HG02885 (cell line): ENCODE measurements at regions not wholly inside any gene's neighbourhood (a gene's known extent, or its start where the extent isn't known, plus 50 kb on each side); places are given as distances from the start of the nearest gene placed in this dataset.
"Not testable (repeated sequence)": the region's sequence is repeated elsewhere in the genome, so short reads cannot be mapped to it uniquely, and the experiment has no call there.

Experiments
- ATAC-seq: cut with Tn5 transposase; IDR thresholded peaks from one replicate; pipeline ENCODE4 v1.9.1; 2021; ENCODE audit warnings: mild to moderate bottlenecking; ENCODE audit not compliant: unreplicated experiment, poor library complexity

DNA sequence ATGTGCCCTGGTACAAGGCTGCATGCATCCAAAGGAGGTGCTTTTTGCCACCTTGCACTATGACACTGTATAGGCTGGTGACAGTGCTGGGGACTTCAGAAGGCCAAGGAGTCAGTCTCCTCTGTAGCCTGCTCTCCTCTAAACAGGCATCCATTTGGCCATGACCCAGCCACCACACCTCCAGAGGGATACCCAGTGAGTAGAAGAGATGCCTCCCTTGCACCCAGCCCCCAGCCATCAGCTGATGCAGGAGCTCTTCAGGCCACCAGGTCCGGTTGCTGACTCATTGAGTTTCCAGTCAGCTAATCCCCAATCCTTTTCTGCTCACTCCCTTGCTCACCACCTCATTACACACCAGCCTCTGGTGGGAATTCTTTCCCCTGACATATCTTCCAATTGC is 99.8 kb downstream of the PJA1 start:
- no peak for ATAC-seq

DNA sequence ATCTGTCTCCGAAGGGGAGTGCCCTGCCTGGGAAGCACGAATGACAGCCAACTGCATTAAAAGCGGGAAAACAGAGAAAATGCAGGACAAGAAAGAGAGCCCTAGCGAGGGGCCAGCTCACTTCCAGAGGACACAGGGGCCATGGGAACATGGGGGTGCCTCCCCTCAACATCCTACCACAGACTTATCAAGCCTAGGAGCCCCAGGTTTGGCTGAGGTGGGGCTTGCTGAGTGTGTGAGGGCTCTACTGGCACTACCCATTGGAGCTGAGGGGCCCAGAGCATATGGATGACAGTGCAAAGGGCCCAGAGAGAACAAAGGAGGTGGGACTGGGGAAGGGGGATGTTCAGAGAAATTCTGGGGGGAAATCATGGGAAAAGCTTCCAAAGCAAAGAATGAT is 101.8 kb downstream of the PJA1 start:
- ATAC-seq: no peak

GRCh38 chrX:69062493-69062892 is 102.8 kb downstream of the PJA1 start:
- ATAC-seq: no peak

DNA sequence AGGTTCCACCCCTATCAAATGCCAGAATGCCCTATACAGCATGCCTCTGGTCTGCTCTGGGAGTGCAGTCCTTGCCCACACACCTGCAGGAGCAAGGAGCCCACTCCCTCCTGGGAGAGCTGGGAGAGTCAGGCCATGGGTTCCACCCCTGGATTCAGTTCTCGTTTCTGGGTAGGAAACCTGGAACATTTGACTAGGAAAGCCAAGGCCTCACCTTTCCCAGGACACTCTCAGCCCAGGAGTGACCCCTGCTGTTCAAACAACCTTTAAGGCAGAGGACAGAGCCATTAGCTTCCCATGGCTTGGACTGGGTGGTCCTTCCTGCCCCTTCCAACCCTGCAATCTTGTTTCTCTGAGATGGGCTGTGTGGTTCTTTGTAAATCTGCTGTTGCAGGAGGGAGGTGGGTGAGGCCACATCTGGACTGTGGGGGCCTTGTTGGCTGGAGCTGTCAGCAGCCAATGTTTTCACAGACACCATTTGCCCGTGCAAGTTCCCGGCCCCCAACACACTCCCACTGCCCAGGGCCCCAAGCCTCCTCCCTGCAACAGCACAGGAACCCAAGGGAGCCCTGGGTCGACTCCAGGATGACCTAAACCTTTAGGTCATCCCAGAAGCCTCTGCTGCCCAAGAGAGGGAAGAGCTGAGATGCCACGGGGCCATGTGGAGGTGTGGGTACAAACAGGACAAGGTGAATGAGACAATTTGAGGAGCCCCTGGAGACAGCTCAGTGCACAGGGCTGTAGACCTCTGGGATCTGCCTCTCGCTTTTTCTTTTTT is 104.4 kb downstream of the PJA1 start:
- ATAC-seq: no peak

DNA sequence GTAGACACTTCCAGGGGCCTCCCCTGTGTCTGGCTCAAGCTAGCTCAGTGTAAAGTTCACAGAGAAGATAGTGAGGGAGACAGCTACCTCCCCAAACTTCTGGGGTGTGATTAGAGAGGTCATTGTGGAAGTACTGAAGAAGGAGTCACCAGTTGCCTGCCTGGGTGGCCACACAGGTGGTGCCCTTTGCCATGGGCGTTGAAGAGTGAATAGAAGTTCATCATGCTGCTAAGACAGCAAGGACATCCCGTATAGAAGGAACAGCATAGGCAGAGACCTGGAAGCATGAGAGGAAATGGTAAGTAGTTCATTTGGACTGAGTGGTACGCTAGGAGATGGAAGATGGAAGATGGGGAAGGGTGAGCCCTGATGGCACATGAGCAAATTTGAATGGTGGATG is 110.1 kb downstream of the PJA1 start:
- no peak for ATAC-seq

DNA sequence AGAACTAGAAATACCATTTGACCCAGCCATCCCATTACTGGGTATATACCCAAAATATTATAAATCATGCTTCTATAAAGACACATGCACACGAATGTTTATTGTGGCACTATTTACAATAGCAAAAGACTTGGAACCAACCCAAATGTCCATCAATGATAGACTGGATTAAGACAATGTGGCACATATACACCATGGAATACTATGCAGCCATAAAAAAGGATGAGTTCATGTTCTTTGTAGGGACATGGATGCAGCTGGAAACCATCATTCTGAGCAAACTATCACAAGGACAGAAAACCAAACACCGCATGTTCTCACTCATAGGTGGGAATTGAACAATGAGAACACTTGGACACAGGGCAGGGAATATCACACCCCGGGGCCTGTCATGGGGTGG is 110.8 kb downstream of the PJA1 start:
- not testable (repeated sequence) for ATAC-seq

DNA sequence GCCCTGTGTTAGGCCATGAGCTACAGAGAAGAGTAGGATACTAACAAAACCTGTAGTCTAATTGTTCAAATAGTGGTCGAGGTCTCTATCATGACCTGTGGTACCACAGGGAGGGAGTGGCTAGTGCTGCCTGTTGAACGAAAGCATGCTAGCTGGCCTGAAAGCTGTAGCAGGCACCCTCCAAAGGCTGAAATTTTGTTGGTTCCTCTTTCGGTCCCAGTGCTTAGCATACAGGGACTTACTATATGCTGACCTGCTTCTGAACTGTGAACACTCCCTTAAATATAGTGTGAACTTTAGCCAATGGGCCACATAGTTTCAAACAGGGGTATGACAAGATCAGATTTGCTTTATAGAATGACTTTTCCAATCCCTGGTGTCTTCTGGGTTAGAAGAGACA is 113.4 kb downstream of the PJA1 start:
- no peak for ATAC-seq

DNA sequence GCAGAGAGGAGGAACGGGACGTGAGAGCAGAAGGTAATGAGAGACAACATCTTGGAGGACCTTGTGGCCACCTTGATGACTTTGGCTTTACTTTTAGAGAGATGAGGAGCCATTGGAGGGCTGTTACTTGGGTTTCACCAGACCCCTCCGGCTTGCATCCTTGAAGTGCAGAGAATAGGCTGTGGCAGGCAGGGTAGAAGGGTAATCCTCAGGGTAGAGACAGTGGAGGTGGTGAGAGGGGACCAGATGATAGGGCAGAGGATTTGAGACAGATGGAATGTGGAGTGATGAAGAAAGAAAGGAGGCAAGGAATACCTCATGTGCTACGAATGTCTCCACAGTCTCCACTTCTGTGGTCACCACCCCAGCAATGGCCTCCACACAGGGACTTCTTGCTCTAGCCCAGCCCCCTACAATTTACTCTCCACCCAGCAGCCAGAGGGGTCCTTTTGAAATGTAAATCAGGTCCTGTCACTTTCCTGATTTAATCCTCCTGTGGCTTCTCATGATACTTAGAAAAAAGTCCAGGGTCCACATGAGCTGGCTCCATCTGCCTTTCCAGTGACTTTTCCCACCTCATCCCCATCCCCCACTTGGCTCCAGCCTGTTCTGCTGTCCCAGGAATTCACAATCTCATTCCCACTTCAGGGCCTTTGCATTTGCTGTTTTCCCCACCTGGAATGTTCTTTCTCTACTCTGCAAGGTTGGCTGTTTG is 115.0 kb downstream of the PJA1 start:
- no peak for ATAC-seq

GRCh38 chrX:69046996-69047490 is 118.2 kb downstream of the PJA1 start:
- no peak for ATAC-seq

DNA sequence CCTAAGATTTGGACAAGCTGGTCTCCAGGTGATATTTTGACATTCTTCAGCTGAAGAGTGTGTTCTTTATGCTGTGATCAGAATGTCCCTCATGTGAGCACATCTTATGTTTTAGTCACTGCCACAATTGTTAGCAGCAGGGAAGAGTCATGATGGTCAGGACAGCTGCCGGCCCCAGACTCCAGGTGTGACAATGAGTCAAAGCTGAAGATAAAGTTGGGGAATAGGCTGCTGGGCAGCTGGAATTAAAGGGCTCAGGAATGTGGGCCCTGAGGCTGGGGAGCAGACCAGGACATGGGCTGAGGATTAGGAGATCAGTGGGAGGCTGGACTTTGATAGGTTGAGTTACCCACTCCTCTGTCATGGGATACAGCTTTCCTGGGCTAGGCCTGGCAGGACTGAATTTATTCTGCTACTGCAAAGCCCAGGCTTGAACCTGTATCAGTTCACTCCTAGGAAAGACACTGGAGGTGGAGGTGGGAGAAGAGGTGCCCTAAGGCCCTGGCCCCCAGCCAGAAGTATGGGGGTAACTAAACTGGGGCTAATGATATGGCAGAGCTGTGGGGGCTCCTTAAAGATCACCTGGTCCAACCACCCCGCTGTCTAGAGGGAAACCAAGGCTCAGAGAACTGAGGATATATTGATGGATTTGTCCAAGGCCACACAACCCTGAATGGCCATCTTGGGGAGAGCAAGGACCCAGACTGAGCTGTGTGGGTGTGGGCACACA is 119.5 kb downstream of the PJA1 start:
- ATAC-seq: no peak

DNA sequence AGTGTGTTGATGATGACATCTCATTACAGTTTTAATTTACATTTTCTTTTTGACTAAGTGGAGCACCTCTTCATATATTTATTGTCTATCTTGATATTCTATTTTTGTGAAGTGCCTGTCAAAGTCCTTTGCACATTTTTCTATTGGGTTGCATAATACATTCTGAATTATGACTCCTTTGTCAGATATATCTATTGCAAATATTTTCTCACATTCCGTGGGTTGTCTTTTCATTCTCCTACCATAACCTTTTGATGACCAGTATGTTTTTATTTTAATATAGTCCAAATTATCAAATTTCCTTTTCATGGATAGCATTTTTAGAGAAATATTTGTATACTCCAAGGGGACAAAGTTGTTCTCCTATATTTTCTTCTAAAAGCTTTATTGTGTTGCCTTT is 126.4 kb downstream of the PJA1 start:
- no peak for ATAC-seq

GRCh38 chrX:69038188-69038587 is 127.1 kb downstream of the PJA1 start:
- ATAC-seq: no peak

DNA sequence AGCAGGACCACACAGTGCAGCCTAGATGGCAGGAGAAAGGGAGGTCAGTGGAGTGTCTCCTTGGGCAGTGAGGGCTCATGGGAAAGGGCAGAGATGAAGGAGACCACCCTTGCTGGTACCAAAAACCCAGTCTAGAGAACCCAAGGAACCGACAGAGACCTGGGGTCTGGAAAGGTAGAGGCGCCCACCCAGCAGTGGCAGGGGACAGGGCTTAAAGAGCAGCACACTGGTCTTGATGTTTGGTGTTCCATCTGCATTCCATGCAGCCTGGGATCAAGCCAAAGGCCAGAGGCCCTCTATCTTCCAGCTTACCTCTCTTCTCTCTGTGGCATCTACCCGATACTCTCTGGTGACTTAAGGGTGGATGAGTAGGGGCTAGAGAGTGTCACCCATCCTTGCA is 127.5 kb downstream of the PJA1 start:
- ATAC-seq: no peak

- no peak for ATAC-seq
These were observed 128.3 kb downstream of the PJA1 start for GRCh38 chrX:69036674-69037573.

GRCh38 chrX:69034451-69034850 is 130.8 kb downstream of the PJA1 start:
- ATAC-seq: no peak

- no peak for ATAC-seq
These were observed 131.3 kb downstream of the PJA1 start for GRCh38 chrX:69033936-69034335.

DNA sequence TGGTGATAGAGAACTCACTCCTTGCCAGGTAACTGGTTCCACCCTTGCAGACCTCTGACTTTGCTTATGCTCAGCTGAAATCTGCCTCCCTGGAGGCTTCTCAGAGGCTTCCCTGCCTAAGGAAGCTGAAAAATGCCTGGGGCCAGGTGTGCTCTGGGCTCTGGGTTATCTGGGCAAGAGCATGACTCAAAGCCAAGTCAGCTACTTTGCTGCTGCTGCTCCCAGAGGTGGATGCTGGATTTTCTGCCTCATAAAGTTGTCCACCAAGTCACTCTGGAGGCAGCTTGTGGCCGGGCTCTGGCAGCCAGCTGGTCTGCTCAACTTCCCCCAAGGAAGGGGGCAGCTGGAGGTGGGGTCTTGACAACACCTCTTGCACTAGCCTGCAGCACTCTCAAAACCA is 132.7 kb downstream of the PJA1 start:
- ATAC-seq: no peak

- no peak for ATAC-seq
These were observed 133.3 kb downstream of the PJA1 start for GRCh38 chrX:69031971-69032391.

DNA sequence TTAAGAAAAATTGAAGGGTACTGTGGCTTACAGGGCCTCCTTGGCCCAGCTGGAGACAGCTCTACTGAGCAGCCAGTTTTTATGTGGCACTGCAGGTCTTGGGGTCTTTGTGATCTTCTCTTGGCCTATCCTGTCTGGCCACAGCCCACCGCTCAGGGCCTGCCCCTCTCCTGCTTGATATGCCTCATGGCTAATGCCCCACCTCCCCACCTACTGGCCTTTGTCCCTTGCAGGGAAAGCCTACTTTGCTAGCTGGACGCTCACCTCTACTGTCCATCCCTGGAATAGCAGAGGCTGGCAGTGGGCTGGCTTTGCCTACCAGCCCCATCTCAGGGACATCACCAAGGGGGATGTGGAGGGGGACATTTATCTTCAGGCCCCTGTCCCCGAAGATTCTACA is 134.1 kb downstream of the PJA1 start:
- no peak for ATAC-seq

- no peak for ATAC-seq
These were observed 135.5 kb downstream of the PJA1 start for GRCh38 chrX:69029771-69030170.
